IMR-90 (cell line): ENCODE measurements at regions not wholly inside any gene's neighbourhood (a gene's known extent, or its start where the extent isn't known, plus 50 kb on each side); places are given as distances from the start of the nearest gene placed in this dataset.

Source experiments
- ATAC-seq: fragments of 200-7000 bp; cut with Tn5 transposase; 2 replicates; pipeline ENCODE4 v1.9.1; 2020; ENCODE audit warnings: low read depth, mild to moderate bottlenecking, moderate library complexity
- BruUV-seq: library from RNA; stranded (reverse); fragments of 400-500 nt; replicated peaks from 2 replicates; lab custom pipeline; 2021; lab: Mats Ljungman, UMichigan
- CTCF ChIA-PET: fragments of 300-600 bp; formaldehyde crosslinking; extraction: SDS; loops from one replicate; lab custom pipeline; 2021; ENCODE audit warnings: antibody characterized with exemption; lab: Yijun Ruan, JAX
- POLR2A ChIA-PET: fragments of 300-600 bp; sonication (Branson Sonifier 250); formaldehyde crosslinking; loops from one replicate; lab custom pipeline; 2022; ENCODE audit warnings: antibody characterized with exemption; ENCODE audit not compliant: unreplicated experiment; lab: Charles Lee
- DNase-seq: peaks from one replicate; pipeline ENCODE4 v3.0.0; 2013
- H2AFZ ChIP-seq: replicated peaks from 2 replicates; pipeline ENCODE3; 2013; ENCODE audit warnings: low read length, mild to moderate bottlenecking; ENCODE audit not compliant: poor library complexity
- H2AK5ac ChIP-seq: 2 replicates; pipeline ENCODE4 v1.6.1; 2013; ENCODE audit warnings: low read depth, low read length, inconsistent platforms
- H2AK9ac ChIP-seq: replicated peaks from 2 replicates; pipeline ENCODE3; 2013; ENCODE audit warnings: mild to moderate bottlenecking, low read depth, low read length, moderate library complexity; ENCODE audit not compliant: poor library complexity
- H2BK120ac ChIP-seq: 2 replicates; pipeline ENCODE4 v1.6.1; 2013; ENCODE audit warnings: low read depth, low read length, inconsistent platforms
- H2BK15ac ChIP-seq: 3 replicates; pipeline ENCODE4 v1.6.1; 2013; ENCODE audit warnings: low read depth, low read length, inconsistent platforms
- H2BK20ac ChIP-seq: 2 replicates; pipeline ENCODE4 v1.6.1; 2013; ENCODE audit warnings: low read depth, mild to moderate bottlenecking, inconsistent platforms, low read length, moderate library complexity
- H2BK5ac ChIP-seq: 2 replicates; pipeline ENCODE4 v1.6.1; 2013; ENCODE audit warnings: mild to moderate bottlenecking, low read depth, low read length, inconsistent platforms; ENCODE audit not compliant: poor library complexity, severe bottlenecking
- H3K14ac ChIP-seq: replicated peaks from 2 replicates; pipeline ENCODE4 v1.6.1; 2013; ENCODE audit warnings: low read depth, low read length, inconsistent platforms
- H3K18ac ChIP-seq: 2 replicates; pipeline ENCODE4 v1.6.1; 2013; ENCODE audit warnings: low read depth, low read length, control low read depth
- H3K23ac ChIP-seq: 2 replicates; pipeline ENCODE4 v1.6.1; 2013; ENCODE audit warnings: low read depth, low read length, inconsistent platforms
- H3K27ac ChIP-seq: 2 replicates; pipeline ENCODE4 v1.5.1; 2013; ENCODE audit warnings: mild to moderate bottlenecking, control low read depth, low read length; ENCODE audit not compliant: insufficient read depth
- H3K27me3 ChIP-seq: 2 replicates; pipeline ENCODE4 v1.6.1; 2013; ENCODE audit warnings: low read length; ENCODE audit not compliant: control insufficient read depth, insufficient read depth
- H3K36me3 ChIP-seq: 2 replicates; pipeline ENCODE4 v1.6.1; 2013; ENCODE audit warnings: low read length, mixed read lengths; ENCODE audit not compliant: control insufficient read depth, insufficient read depth
- H3K4ac ChIP-seq: 2 replicates; pipeline ENCODE4 v1.6.1; 2013; ENCODE audit warnings: low read depth, low read length, inconsistent platforms
- H3K4me1 ChIP-seq: 2 replicates; pipeline ENCODE4 v1.6.1; 2013; ENCODE audit warnings: low read length, mixed read lengths; ENCODE audit not compliant: control insufficient read depth, insufficient read depth
- H3K4me2 ChIP-seq: 2 replicates; pipeline ENCODE4 v1.6.1; 2013; ENCODE audit warnings: low read depth, mild to moderate bottlenecking, control low read depth, low read length, moderate library complexity
- H3K4me3 ChIP-seq: 2 replicates; pipeline ENCODE4 v1.5.1; 2013; ENCODE audit warnings: low read depth, mild to moderate bottlenecking, control low read depth, low read length, moderate library complexity; ENCODE audit not compliant: insufficient read depth
- H3K56ac ChIP-seq: 2 replicates; pipeline ENCODE4 v1.6.1; 2013; ENCODE audit warnings: low read length, inconsistent platforms; ENCODE audit not compliant: insufficient read depth; ENCODE audit errors: extremely low read depth
- H3K79me1 ChIP-seq, 2 experiments: 2 replicates each; pipeline ENCODE4 v1.6.1; 2013; ENCODE audit warnings: low read length in 2 of 2, inconsistent platforms in 1 of 2, low read depth in 1 of 2
- H3K9ac ChIP-seq: 2 replicates; pipeline ENCODE4 v1.6.1; 2013; ENCODE audit warnings: low read depth, low read length, control low read depth
- H3K9me1 ChIP-seq: 2 replicates; pipeline ENCODE4 v1.6.1; 2013; ENCODE audit warnings: low read length, inconsistent platforms; ENCODE audit not compliant: insufficient read depth
- H3K9me3 ChIP-seq: 2 replicates; pipeline ENCODE4 v1.6.1; 2013; ENCODE audit warnings: low read length; ENCODE audit not compliant: control insufficient read depth, insufficient read depth
- H4K20me1 ChIP-seq: 2 replicates; pipeline ENCODE4 v1.6.1; 2013; ENCODE audit warnings: low read length, inconsistent platforms; ENCODE audit not compliant: insufficient read depth
- H4K5ac ChIP-seq: 2 replicates; pipeline ENCODE4 v1.6.1; 2013; ENCODE audit warnings: mild to moderate bottlenecking, low read depth, low read length, control low read depth
- H4K8ac ChIP-seq, 2 experiments: 2 replicates each; pipeline ENCODE4 v1.6.1; 2013; ENCODE audit warnings: low read depth in 2 of 2, low read length in 2 of 2, control low read depth in 1 of 2, inconsistent platforms in 1 of 2
- H4K91ac ChIP-seq: 2 replicates; pipeline ENCODE4 v1.6.1; 2013; ENCODE audit warnings: low read depth, low read length, inconsistent platforms; ENCODE audit not compliant: insufficient read depth
- CEBPB ChIP-seq: IDR thresholded peaks from 2 replicates; pipeline ENCODE4 v1.6.1; 2012; ENCODE audit warnings: low read depth, low read length, improper control_type of control experiment
- FOS ChIP-seq: fragments of 150-350 bp; IDR thresholded peaks from 2 replicates; pipeline ENCODE4 v1.6.1; 2016; ENCODE audit warnings: low read depth, low read length
- MAFK ChIP-seq: IDR thresholded peaks from 2 replicates; pipeline ENCODE4 v1.6.1; 2012; ENCODE audit warnings: low read depth, low read length, improper control_type of control experiment
- NFE2L2 ChIP-seq: fragments of 150-350 bp; IDR thresholded peaks from 2 replicates; pipeline ENCODE4 v1.6.1; 2016; ENCODE audit warnings: low read depth, mild to moderate bottlenecking, low read length
- POLR2A ChIP-seq: IDR thresholded peaks from 2 replicates; pipeline ENCODE4 v1.6.1; 2012; ENCODE audit warnings: mild to moderate bottlenecking, low read depth, low read length
- RAD21 ChIP-seq: IDR thresholded peaks from 2 replicates; pipeline ENCODE4 v1.6.1; 2012; ENCODE audit warnings: low read length, improper control_type of control experiment
- RCOR1 ChIP-seq: IDR thresholded peaks from 2 replicates; pipeline ENCODE4 v1.6.1; 2012; ENCODE audit warnings: mild to moderate bottlenecking, low read length, improper control_type of control experiment; ENCODE audit not compliant: insufficient replicate concordance
- RFX5 ChIP-seq: IDR thresholded peaks from 2 replicates; pipeline ENCODE4 v1.8.0; 2012; ENCODE audit warnings: low read depth, mild to moderate bottlenecking, low read length, moderate library complexity
- WGBS, 2 experiments: methylation state at CpG; one replicate each; pipeline versions ENCODE4 v1.1.5 to v1.1.7; 2013; ENCODE audit warnings: missing lambda C conversion rate in 2 of 2; ENCODE audit not compliant: insufficient read length in 1 of 2; ENCODE audit errors: extremely low coverage in 2 of 2; 5-methylcytosine and 5-hydroxymethylcytosine counted together
- dilution Hi-C: fragments of 300-500 bp; cut with HindIII; formaldehyde crosslinking; loops from one replicate; pipeline ENCODE4 v1.14.3; 2018; ENCODE audit warnings: low sequenced_read_pairs; ENCODE audit not compliant: unreplicated experiment
- in situ Hi-C: fragments of 300-500 bp; cut with MboI; formaldehyde crosslinking; loops from 3 replicates; pipeline ENCODE4 v1.14.3; 2019; ENCODE audit warnings: low sequenced_read_pairs, inconsistent platforms, mixed read lengths
- intact Hi-C: fragments of 100-400 bp; cut with micrococcal nuclease; formaldehyde crosslinking; loops from 2 replicates; pipeline ENCODE4 v1.10.0; 2022
- TF ChIP-seq, protein P1 (sequence below): fragments of 150-350 bp; IDR thresholded peaks from 2 replicates; pipeline ENCODE4 v1.6.1; 2016; ENCODE audit warnings: low read depth, mild to moderate bottlenecking, low read length, moderate library complexity, borderline replicate concordance
- TF ChIP-seq, protein P2 (sequence below): fragments of 150-350 bp; IDR thresholded peaks from 2 replicates; pipeline ENCODE4 v1.6.1; 2017; ENCODE audit warnings: mild to moderate bottlenecking, antibody characterized with exemption, low read length, low read depth

DNA sequence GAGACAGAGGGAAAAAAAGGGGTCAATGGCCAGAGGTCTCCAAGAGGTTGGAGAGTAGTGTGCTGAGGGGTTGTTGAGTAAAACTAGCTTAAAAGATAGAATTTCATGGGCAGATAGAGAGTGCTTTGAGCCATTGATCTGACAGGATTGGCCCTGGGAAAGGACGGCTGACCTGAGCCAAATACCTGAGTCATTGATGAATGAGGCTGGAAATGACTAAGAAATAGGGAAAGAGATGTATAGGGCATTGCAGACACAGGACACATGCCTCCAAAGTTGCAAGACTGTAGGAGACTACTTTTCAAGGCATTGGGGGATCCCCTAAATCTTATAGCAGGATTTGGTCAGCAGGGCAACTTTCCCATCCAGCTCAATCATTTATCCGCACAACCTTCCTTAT, 168.7 kb downstream of the ABCC12 start:
- WGBS, 2 experiments, result 20% methylated on average over 1 of the region's 2 CpGs; no CpG with 5 or more reads in 1 of the 2 experiments
- Histone ChIP-seq H3K9ac (no peak overlapping the region), H3K36me3 (no peaks in the 10 kb centered on the region), H4K5ac (no peak overlapping the region), H3K9me1 (no peaks in the 10 kb centered on the region), H3K4ac (no peak overlapping the region), H4K91ac (no peak overlapping the region), H3K27ac (no peak overlapping the region), H3K14ac (no peak overlapping the region), H2BK20ac (no peak overlapping the region), H3K79me1 (no peaks in the 10 kb centered on the region), H4K20me1 (no peaks in the 10 kb centered on the region), H2AK5ac (no peak overlapping the region), H3K4me2 (no peak overlapping the region), H2AK9ac (no peak overlapping the region), H2BK5ac (no peak overlapping the region), H3K27me3 (peaks cover 2% of the 10 kb centered on the region), H3K56ac (no peak overlapping the region), H3K18ac (no peak overlapping the region), H3K9me3 (no peaks in the 10 kb centered on the region), H3K4me1 (no peaks in the 10 kb centered on the region), H2BK120ac (no peak overlapping the region), H2BK15ac (no peak overlapping the region), H4K8ac (no peak overlapping the region), H3K4me3 (no peak overlapping the region), H2AFZ (no peak overlapping the region), H3K23ac (no peak overlapping the region)
- in situ Hi-C loops (no loop called here), intact Hi-C loops (no loop called here), dilution Hi-C loops (no loop called here)
- no TSS peak for BruUV-seq
- CTCF ChIA-PET, result no interaction called here
- ATAC-seq (no peak), DNase-seq (no peak)
- TF ChIP-seq, protein P1, sequence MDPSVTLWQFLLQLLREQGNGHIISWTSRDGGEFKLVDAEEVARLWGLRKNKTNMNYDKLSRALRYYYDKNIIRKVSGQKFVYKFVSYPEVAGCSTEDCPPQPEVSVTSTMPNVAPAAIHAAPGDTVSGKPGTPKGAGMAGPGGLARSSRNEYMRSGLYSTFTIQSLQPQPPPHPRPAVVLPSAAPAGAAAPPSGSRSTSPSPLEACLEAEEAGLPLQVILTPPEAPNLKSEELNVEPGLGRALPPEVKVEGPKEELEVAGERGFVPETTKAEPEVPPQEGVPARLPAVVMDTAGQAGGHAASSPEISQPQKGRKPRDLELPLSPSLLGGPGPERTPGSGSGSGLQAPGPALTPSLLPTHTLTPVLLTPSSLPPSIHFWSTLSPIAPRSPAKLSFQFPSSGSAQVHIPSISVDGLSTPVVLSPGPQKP, result no peak
- TF ChIP-seq RFX5, result no peak
- TF ChIP-seq RCOR1, result no peak
- no peak for TF ChIP-seq FOS
- no peak for TF ChIP-seq CEBPB
- no peak for TF ChIP-seq RAD21
- no peak for TF ChIP-seq POLR2A
- TF ChIP-seq NFE2L2, result no peak
- no peak for TF ChIP-seq MAFK
- TF ChIP-seq, protein P2, sequence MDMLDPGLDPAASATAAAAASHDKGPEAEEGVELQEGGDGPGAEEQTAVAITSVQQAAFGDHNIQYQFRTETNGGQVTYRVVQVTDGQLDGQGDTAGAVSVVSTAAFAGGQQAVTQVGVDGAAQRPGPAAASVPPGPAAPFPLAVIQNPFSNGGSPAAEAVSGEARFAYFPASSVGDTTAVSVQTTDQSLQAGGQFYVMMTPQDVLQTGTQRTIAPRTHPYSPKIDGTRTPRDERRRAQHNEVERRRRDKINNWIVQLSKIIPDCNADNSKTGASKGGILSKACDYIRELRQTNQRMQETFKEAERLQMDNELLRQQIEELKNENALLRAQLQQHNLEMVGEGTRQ, result no peak
- POLR2A ChIA-PET, result no interaction called here
